Activated T-cell treated with anti-CD3 and anti-CD28 coated beads, Interleukin-2, amount 50 U/mL, for 72 hours (primary cell): ENCODE measurements at regions not wholly inside any gene's neighbourhood (a gene's known extent, or its start where the extent isn't known, plus 50 kb on each side); places are given as distances from the start of the nearest gene placed in this dataset.
A peak's percentile ranks its signal among the peaks of the same experiment; 100 is the strongest.
"Not testable (repeated sequence)": the region's sequence is repeated elsewhere in the genome, so short reads cannot be mapped to it uniquely, and the experiment has no call there.

Source experiments
- ATAC-seq, 2 donors: fragments of 150-1000 bp; cut with Tn5 transposase; replicated peaks in 1 of 2; 2 replicates each; pipeline ENCODE4 v1.10.0; 2021; ENCODE audit warnings: moderate library complexity in 2 of 2, mild to moderate bottlenecking in 1 of 2
- DNase-seq, 2 donors: peaks; one replicate each; pipeline ENCODE4 v3.0.0; 2021 to 2022; ENCODE audit warnings: mixed read lengths in 1 of 2
- H3K27ac Mint-ChIP-seq: one replicate; pipeline ENCODE4 v1.8.0; 2022; ENCODE audit warnings: mild to moderate bottlenecking, moderate library complexity, mixed read lengths
- H3K27me3 Mint-ChIP-seq: one replicate; pipeline ENCODE4 v1.8.0; 2022; ENCODE audit warnings: low read depth, mixed read lengths
- H3K36me3 Mint-ChIP-seq, 2 donors: one replicate each; pipeline ENCODE4 v1.8.0; 2022; ENCODE audit warnings: mixed read lengths in 2 of 2, mild to moderate bottlenecking in 1 of 2; ENCODE audit not compliant: insufficient read depth in 2 of 2
- H3K4me1 Mint-ChIP-seq: one replicate; pipeline ENCODE4 v1.8.0; 2022; ENCODE audit warnings: low read depth, mixed read lengths
- H3K4me3 Mint-ChIP-seq, 2 donors: one replicate each; pipeline ENCODE4 v1.8.0; 2022; ENCODE audit warnings: mild to moderate bottlenecking in 2 of 2, mixed read lengths in 2 of 2, moderate library complexity in 2 of 2
- H3K9me3 Mint-ChIP-seq, 2 donors: one replicate each; pipeline ENCODE4 v1.8.0; 2022; ENCODE audit warnings: mixed read lengths in 2 of 2

- Mint-ChIP-seq H3K4me3 (no peak overlapping the region), H3K27ac (no peak overlapping the region), H3K36me3 (no peaks in the 10 kb centered on the region), H3K9me3 (no peaks in the 10 kb centered on the region), H3K4me1 (no peaks in the 10 kb centered on the region), H3K27me3 (peaks cover 19% of the 10 kb centered on the region)
- ATAC-seq (no peak), DNase-seq (no peak)
These were observed 52.7 kb downstream of the COL6A6 start for GRCh38 chr3:130569461-130570365.

GRCh38 chr3:130572769-130573168 lies 55.8 kb downstream of the COL6A6 start:
- H3K4me1 Mint-ChIP-seq, result no peaks in the 10 kb centered on the region
- H3K27ac Mint-ChIP-seq, result no peak overlapping the region
- no peak overlapping the region for H3K4me3 Mint-ChIP-seq
- ATAC-seq, result no peak
- H3K36me3 Mint-ChIP-seq, result no peaks in the 10 kb centered on the region
- H3K9me3 Mint-ChIP-seq, result no peaks in the 10 kb centered on the region
- H3K27me3 Mint-ChIP-seq, result peaks cover 38% of the 10 kb centered on the region
- DNase-seq, result no peak

GRCh38 chr3:130576375-130577266 lies 59.6 kb downstream of the COL6A6 start:
- Mint-ChIP-seq H3K27ac (no peak overlapping the region), H3K9me3 (no peaks in the 10 kb centered on the region), H3K4me1 (no peaks in the 10 kb centered on the region), H3K4me3 (no peak overlapping the region), H3K36me3 (no peaks in the 10 kb centered on the region), H3K27me3 (peaks cover 57% of the 10 kb centered on the region)
- no peak for DNase-seq
- ATAC-seq, result no peak

GRCh38 chr3:130582457-130583153 lies 65.6 kb downstream of the COL6A6 start:
- H3K4me3 Mint-ChIP-seq, result no peak overlapping the region
- peaks cover 67% of the 10 kb centered on the region for H3K27me3 Mint-ChIP-seq
- no peaks in the 10 kb centered on the region for H3K9me3 Mint-ChIP-seq
- ATAC-seq (peak; percentile 94), DNase-seq (no peak)
- no peaks in the 10 kb centered on the region for H3K36me3 Mint-ChIP-seq
- peaks cover 12% of the 10 kb centered on the region for H3K4me1 Mint-ChIP-seq
- no peak overlapping the region for H3K27ac Mint-ChIP-seq

GRCh38 chr3:130594749-130595148 lies 77.8 kb downstream of the COL6A6 start:
- not testable (repeated sequence) for H3K27ac Mint-ChIP-seq, H3K36me3 Mint-ChIP-seq, H3K9me3 Mint-ChIP-seq, H3K4me3 Mint-ChIP-seq, H3K4me1 Mint-ChIP-seq
- ATAC-seq (peak; percentile 53 to 80), DNase-seq (peak; percentile 1 to 2)
- peaks cover 37% of the 10 kb centered on the region for H3K27me3 Mint-ChIP-seq

- Mint-ChIP-seq H3K27me3 (peaks cover 35% of the 10 kb centered on the region), H3K36me3 (no peaks in the 10 kb centered on the region), H3K27ac (no peak overlapping the region), H3K9me3 (no peaks in the 10 kb centered on the region), H3K4me3 (no peak overlapping the region), H3K4me1 (peaks cover 6% of the 10 kb centered on the region)
- no peak for DNase-seq
- no peak for ATAC-seq
These were observed 79.5 kb downstream of the COL6A6 start for GRCh38 chr3:130596484-130596883.

GRCh38 chr3:130601442-130601971 lies 84.5 kb downstream of the COL6A6 start:
- Mint-ChIP-seq H3K27me3 (peaks cover 22% of the 10 kb centered on the region), H3K9me3 (peaks cover 4 to 6% of the 10 kb centered on the region in 2 donors), H3K36me3 (peaks cover 0 to 2% of the 10 kb centered on the region in 2 donors), H3K4me3 (no peak overlapping the region), H3K27ac (no peak overlapping the region), H3K4me1 (no peaks in the 10 kb centered on the region)
- DNase-seq, result no peak
- ATAC-seq, result no peak

- Mint-ChIP-seq H3K4me1 (no peaks in the 10 kb centered on the region), H3K36me3 (peaks cover 0 to 2% of the 10 kb centered on the region in 2 donors), H3K4me3 (no peak overlapping the region), H3K27ac (no peak overlapping the region), H3K27me3 (peaks cover 8% of the 10 kb centered on the region), H3K9me3 (peaks cover 6 to 10% of the 10 kb centered on the region in 2 donors)
- ATAC-seq (no peak), DNase-seq (no peak)
These were observed 87.8 kb downstream of the COL6A6 start for GRCh38 chr3:130604806-130605205.

GRCh38 chr3:130606336-130606735 lies 89.4 kb downstream of the COL6A6 start:
- no peak for ATAC-seq
- H3K4me3 Mint-ChIP-seq, result no peak overlapping the region
- no peak for DNase-seq
- no peak overlapping the region for H3K27ac Mint-ChIP-seq
- H3K27me3 Mint-ChIP-seq, result peaks cover 6% of the 10 kb centered on the region
- no peaks in the 10 kb centered on the region for H3K4me1 Mint-ChIP-seq
- H3K9me3 Mint-ChIP-seq, result peaks cover 6 to 10% of the 10 kb centered on the region in 2 donors
- H3K36me3 Mint-ChIP-seq, result peaks cover 0 to 2% of the 10 kb centered on the region in 2 donors

GRCh38 chr3:130607553-130608154 lies 90.7 kb downstream of the COL6A6 start:
- ATAC-seq (no peak), DNase-seq (no peak)
- Mint-ChIP-seq H3K27me3 (peaks cover 6% of the 10 kb centered on the region), H3K4me1 (no peaks in the 10 kb centered on the region), H3K4me3 (no peak overlapping the region), H3K36me3 (peaks cover 0 to 2% of the 10 kb centered on the region in 2 donors), H3K9me3 (peaks cover 6 to 11% of the 10 kb centered on the region in 2 donors), H3K27ac (no peak overlapping the region)

- Mint-ChIP-seq H3K9me3 (peaks cover 5 to 11% of the 10 kb centered on the region in 2 donors), H3K36me3 (peaks cover 0 to 2% of the 10 kb centered on the region in 2 donors), H3K4me3 (no peak overlapping the region), H3K27ac (no peak overlapping the region), H3K4me1 (no peaks in the 10 kb centered on the region), H3K27me3 (no peaks in the 10 kb centered on the region)
- DNase-seq (no peak), ATAC-seq (no peak)
These were observed 92.4 kb downstream of the COL6A6 start for GRCh38 chr3:130609166-130609979.

- Mint-ChIP-seq H3K9me3 (peaks cover 4 to 6% of the 10 kb centered on the region in 2 donors), H3K27me3 (peaks cover 14% of the 10 kb centered on the region), H3K4me3 (no peak overlapping the region), H3K36me3 (no peaks in the 10 kb centered on the region), H3K27ac (no peak overlapping the region), H3K4me1 (no peaks in the 10 kb centered on the region)
- ATAC-seq, result no peak
- no peak for DNase-seq
These were observed 102.2 kb downstream of the COL6A6 start for GRCh38 chr3:130619196-130619595.
